Right renal cortex interstitium (tissue), 3 donors: ENCODE measurements at regions not wholly inside any gene's neighbourhood (a gene's known extent, or its start where the extent isn't known, plus 50 kb on each side); places are given as distances from the start of the nearest gene placed in this dataset.
"Not testable (repeated sequence)": the region's sequence is repeated elsewhere in the genome, so short reads cannot be mapped to it uniquely, and the experiment has no call there.

Experiments used
- DNase-seq, 3 donors: peaks; one replicate each; pipeline ENCODE4 v3.0.0-alpha.2; 2013; ENCODE audit warnings: low read depth in 3 of 3, low spot score in 2 of 3

GRCh38 chr1:229907884-229908638 lies 159.0 kb upstream of the GALNT2 start:
- DNase-seq, result no peak

GRCh38 chr1:229908689-229909088 lies 158.3 kb upstream of the GALNT2 start:
- no peak for DNase-seq

GRCh38 chr1:229913489-229913888 lies 153.5 kb upstream of the GALNT2 start:
- no peak for DNase-seq

DNA sequence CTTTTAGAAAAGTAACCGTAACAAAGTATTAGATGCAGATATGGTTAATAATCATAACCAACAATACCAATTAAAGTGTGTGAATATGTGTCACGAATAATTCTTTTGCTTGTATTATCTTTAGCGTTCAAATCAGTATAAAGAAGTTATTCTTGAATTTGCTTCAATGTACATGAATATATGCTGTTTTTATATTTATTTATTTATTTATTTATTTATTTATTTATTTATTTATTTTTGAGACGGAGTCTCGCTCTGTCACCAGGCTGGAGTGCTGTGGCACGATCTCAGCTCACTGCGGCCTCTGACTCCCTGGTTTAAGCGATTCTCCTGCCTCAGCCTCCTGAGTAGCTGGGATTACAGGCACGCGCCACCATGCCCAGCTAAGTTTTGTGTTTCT lies 147.6 kb upstream of the GALNT2 start:
- not testable (repeated sequence) for DNase-seq

DNA sequence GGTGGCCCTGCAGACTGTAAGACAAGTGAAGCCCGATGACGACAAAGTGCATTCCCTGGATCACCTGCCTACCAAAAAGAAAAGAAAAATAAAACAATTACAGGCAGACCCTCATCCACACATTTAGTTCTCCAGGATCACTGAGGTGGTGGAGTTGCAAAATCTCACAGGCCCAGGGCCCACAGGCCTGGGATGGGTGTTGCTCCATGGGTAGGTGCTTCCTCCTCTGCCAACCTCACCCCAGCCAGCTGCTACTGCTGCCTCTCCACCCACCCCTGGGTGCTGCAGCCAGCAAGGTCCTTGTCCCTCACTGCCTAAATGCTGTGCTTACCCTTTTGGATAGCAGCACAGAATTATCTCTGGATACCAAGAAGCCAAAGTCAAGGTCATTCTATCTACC lies 146.4 kb upstream of the GALNT2 start:
- no peak for DNase-seq

DNA sequence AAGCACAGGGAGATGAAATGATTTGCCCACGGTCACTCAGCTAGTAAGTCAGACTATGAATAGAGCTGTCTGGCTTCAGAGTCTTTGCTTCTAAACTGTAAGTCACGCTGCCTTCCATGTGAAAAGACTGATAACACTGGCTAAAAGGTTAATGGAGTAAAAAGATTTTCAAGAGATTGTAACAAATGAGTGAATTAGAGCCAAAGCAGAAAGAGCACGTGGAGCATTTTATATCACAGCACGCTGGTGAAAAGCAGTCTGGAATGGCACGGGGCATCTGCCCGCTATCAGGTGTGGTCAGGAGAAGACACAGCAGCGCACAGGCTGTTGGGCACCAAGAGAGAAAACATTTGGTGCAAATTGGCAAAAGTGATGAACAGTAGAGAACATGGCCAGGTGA lies 144.8 kb upstream of the GALNT2 start:
- DNase-seq, result no peak

GRCh38 chr1:229924639-229925038 lies 142.4 kb upstream of the GALNT2 start:
- no peak for DNase-seq

- DNase-seq, result no peak
Observed at GRCh38 chr1:229928767-229929166, 138.3 kb upstream of the GALNT2 start.

DNA sequence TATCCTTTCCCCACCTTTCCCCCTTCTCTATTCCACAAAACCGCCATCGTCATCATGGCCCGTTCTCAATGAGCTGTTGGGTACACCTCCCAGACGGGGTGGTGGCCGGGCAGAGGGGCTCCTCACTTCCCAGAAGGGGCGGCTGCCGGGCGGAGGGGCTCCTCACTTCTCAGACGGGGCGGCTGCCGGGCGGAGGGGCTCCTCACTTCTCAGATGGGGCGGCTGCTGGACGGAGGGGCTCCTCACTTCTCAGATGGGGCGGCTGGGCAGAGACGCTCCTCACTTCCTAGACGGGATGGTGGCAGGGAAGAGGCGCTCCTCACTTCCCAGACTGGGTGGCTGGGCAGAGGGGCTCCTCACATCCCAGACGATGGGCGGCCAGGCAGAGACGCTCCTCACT lies 135.3 kb upstream of the GALNT2 start:
- not testable (repeated sequence) for DNase-seq

- not testable (repeated sequence) for DNase-seq
Observed at GRCh38 chr1:229935157-229935556, 131.9 kb upstream of the GALNT2 start.

- no peak for DNase-seq
Observed at GRCh38 chr1:229938551-229938950, 128.5 kb upstream of the GALNT2 start.

- DNase-seq, result no peak
Observed at GRCh38 chr1:229940684-229941083, 126.4 kb upstream of the GALNT2 start.

- no peak for DNase-seq
Observed at GRCh38 chr1:229941160-229941559, 125.9 kb upstream of the GALNT2 start.

- no peak for DNase-seq
Observed at GRCh38 chr1:229941831-229942230, 125.2 kb upstream of the GALNT2 start.

GRCh38 chr1:229942501-229942900 lies 124.5 kb upstream of the GALNT2 start:
- DNase-seq, result no peak

- no peak for DNase-seq
Observed at GRCh38 chr1:229943148-229943714, 123.8 kb upstream of the GALNT2 start.

DNA sequence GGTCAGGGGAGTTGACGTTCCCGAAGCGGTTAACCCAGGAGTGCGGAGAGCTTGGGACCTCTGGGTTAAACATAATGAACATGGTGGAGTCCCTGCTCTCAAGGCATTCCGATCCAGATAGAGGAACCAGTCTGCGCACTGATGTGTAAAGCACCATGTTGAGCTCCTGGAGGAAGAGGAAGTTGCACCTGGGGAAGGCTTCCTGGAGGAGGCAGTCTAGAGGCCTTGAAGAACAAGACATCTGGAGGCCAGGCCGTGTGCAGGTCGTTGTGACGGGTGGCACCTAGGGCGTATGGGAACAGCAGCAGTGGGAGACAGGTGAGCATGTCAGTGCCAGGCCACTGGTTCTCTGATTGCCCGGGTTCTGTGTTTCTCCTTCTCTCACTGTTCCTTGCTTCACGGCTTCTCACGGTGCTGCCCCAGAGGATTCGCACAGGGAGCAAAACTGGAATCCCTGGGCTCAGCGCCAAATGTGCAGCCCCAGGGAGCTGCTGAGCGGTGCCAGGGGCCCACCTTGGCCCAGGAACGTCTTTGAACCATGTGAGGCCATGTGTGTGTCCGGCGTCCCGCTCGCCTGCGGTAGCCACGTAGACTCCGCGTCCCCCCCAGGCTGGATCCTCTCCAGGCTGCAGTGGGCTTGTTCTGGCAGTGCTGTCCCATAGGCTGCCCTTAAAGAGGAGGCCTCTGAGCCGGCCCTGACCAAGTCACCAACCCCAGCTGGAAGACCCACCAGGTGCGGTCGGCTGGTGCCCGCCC lies 122.9 kb upstream of the GALNT2 start:
- no peak for DNase-seq

DNA sequence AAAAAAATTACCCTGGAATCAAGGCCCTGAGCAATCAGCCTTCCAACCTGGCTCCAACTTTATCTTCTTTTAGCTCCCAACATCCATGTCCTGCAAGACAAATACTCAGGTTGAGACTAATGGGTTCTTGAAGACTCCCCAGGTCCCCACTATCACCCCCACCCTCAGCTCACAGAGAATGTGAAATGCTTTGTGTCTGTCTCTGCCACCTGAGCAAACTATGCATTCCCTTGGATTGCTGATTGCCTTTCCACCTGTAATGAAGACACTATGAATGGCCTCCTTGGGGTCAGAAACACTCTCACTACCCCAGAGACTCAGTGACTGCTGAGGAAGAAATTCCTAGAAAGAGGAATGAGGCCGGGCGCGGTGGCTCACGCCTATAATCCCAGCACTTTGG lies 121.2 kb upstream of the GALNT2 start:
- no peak for DNase-seq

- no peak for DNase-seq
Observed at GRCh38 chr1:229947968-229948367, 119.1 kb upstream of the GALNT2 start.

- DNase-seq, result no peak
Observed at GRCh38 chr1:229948438-229948837, 118.6 kb upstream of the GALNT2 start.

GRCh38 chr1:229949500-229949899 lies 117.5 kb upstream of the GALNT2 start:
- no peak for DNase-seq

DNA sequence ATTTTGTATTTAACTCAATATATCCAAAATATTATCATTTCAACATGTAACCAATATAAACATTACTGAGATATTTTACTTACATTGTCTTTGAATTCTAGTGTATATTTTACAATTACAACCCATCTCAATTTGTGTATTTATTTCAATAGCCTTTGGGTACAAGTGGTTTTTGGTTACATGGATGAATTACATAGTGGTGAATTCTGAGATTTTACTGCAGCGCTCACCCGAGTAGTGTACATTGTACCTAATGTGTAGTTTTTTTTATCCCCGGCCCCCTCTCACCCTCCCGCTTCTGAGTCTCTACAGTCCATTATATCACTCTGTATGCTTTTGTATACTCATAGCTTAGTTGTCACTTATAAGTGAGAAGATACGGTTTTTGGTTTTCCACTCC lies 117.0 kb upstream of the GALNT2 start:
- DNase-seq, result no peak
